B cell (primary cell): ENCODE measurements at regions not wholly inside any gene's neighbourhood (a gene's known extent, or its start where the extent isn't known, plus 50 kb on each side); places are given as distances from the start of the nearest gene placed in this dataset.

Experiments
- CTCF ChIP-seq: fragments of 200-600 bp; IDR thresholded peaks from one replicate; pipeline ENCODE4 v1.8.0; 2022; ENCODE audit warnings: antibody characterized with exemption, mild to moderate bottlenecking
- EZH2 ChIP-seq: IDR thresholded peaks from 2 replicates; pipeline ENCODE4 v1.6.1; 2012; ENCODE audit warnings: borderline replicate concordance, low read depth, mild to moderate bottlenecking, moderate library complexity, low read length; ENCODE audit not compliant: insufficient read depth, poor library complexity, severe bottlenecking

GRCh38 chr14:86613126-86613525 is 1083.2 kb downstream of the FLRT2 start:
- no peak for TF ChIP-seq CTCF
- no peak for TF ChIP-seq EZH2
